PC-3 (cell line): ENCODE measurements at regions not wholly inside any gene's neighbourhood (a gene's known extent, or its start where the extent isn't known, plus 50 kb on each side); places are given as distances from the start of the nearest gene placed in this dataset.

Experiments used
- CTCF ChIP-seq: fragments of 300-600 bp; sonication (generic); conservative IDR thresholded peaks from 2 replicates; pipeline ENCODE4 v1.5.1; 2017; ENCODE audit warnings: antibody characterized with exemption, low read depth, mild to moderate bottlenecking, low read length
- EZH2 ChIP-seq: fragments of 300-600 bp; sonication (generic); IDR thresholded peaks from one replicate; pipeline ENCODE4 v1.6.1; 2017; ENCODE audit warnings: antibody characterized with exemption, mild to moderate bottlenecking, low read length; ENCODE audit not compliant: unreplicated experiment
- EZH2phosphoT487 ChIP-seq: fragments of 300-600 bp; sonication (generic); IDR thresholded peaks from 2 replicates; pipeline ENCODE4 v1.6.1; 2018; ENCODE audit warnings: mild to moderate bottlenecking, antibody characterized with exemption, low read length, borderline replicate concordance

GRCh38 chr18:22504251-22505030, 86.7 kb upstream of the CTAGE1 start:
- TF ChIP-seq CTCF (no peak), EZH2 (no peak), EZH2phosphoT487 (no peak)
